GM12878 (cell line): ENCODE measurements at regions not wholly inside any gene's neighbourhood (a gene's known extent, or its start where the extent isn't known, plus 50 kb on each side); places are given as distances from the start of the nearest gene placed in this dataset.

Experiments
- ATAC-seq: fragments of 200-7000 bp; cut with Tn5 transposase; 3 replicates; pipeline ENCODE4 v1.9.1; 2020; ENCODE audit warnings: mild to moderate bottlenecking, moderate library complexity
- BruUV-seq: library from RNA; stranded (reverse); fragments of 400-500 nt; replicated peaks from 2 replicates; lab custom pipeline; 2021; lab: Mats Ljungman, UMichigan
- CTCF ChIA-PET: fragments of 300-600 bp; sonication (Branson Sonifier 250); formaldehyde crosslinking; extraction: SDS; loops from one replicate; lab custom pipeline; 2021; ENCODE audit warnings: inconsistent platforms; lab: Yijun Ruan, JAX
- POLR2A ChIA-PET: fragments of 350-600 bp; formaldehyde crosslinking; extraction: SDS; loops from one replicate; lab custom pipeline; 2021; ENCODE audit warnings: inconsistent platforms; lab: Charles Lee
- RAD21 ChIA-PET: fragments of 300-600 bp; sonication (Branson Sonifier 250); formaldehyde crosslinking; loops from one replicate; lab custom pipeline; 2023; ENCODE audit warnings: antibody characterized with exemption; ENCODE audit not compliant: unreplicated experiment; lab: Charles Lee
- SMC1A ChIA-PET: fragments of 300-600 bp; sonication (Branson Sonifier 250); formaldehyde crosslinking; loops from one replicate; lab custom pipeline; 2023; ENCODE audit not compliant: unreplicated experiment, uncharacterized antibody; lab: Charles Lee
- DNase-seq: peaks from one replicate; pipeline ENCODE4 v3.0.0-alpha.2; 2011; ENCODE audit warnings: low read depth, low spot score
- FAIRE-seq: peaks from 3 replicates; lab custom pipeline; 2011; peaks lifted over from hg19 to GRCh38; lab: Jason Lieb, UNC
- H2AFZ ChIP-seq: 2 replicates; pipeline ENCODE4 v1.6.0; 2011; ENCODE audit warnings: low read depth, low read length, control low read depth; ENCODE audit not compliant: control insufficient read depth
- H3K27ac ChIP-seq: 2 replicates; pipeline ENCODE4 v1.5.1; 2011; ENCODE audit warnings: control low read depth; ENCODE audit not compliant: control insufficient read depth, insufficient read depth
- H3K27me3 ChIP-seq, 2 experiments: replicated peaks in 1 of 2; 2 replicates each; pipeline versions ENCODE4 v1.6.0 to v1.6.1; 2011; ENCODE audit warnings: low read length in 1 of 2; ENCODE audit not compliant: control insufficient read depth in 2 of 2, insufficient read depth in 2 of 2
- H3K36me3 ChIP-seq, 2 experiments: 2 replicates each; pipeline ENCODE4 v1.5.1; 2011; ENCODE audit warnings: low read length in 1 of 2; ENCODE audit not compliant: control insufficient read depth in 2 of 2, insufficient read depth in 2 of 2
- H3K4me1 ChIP-seq: 2 replicates; pipeline ENCODE4 v1.6.1; 2011; ENCODE audit warnings: mild to moderate bottlenecking, low read length, moderate library complexity, mixed read lengths; ENCODE audit not compliant: control insufficient read depth, insufficient read depth
- H3K4me2 ChIP-seq: 2 replicates; pipeline ENCODE4 v1.6.0; 2011; ENCODE audit warnings: control low read depth; ENCODE audit not compliant: control insufficient read depth, insufficient read depth
- H3K4me3 ChIP-seq: fragments of 200-600 bp; sonication (generic); 2 replicates; pipeline ENCODE4 v1.5.1; 2016
- H3K79me2 ChIP-seq: 2 replicates; pipeline ENCODE4 v1.6.0; 2011; ENCODE audit warnings: low read length; ENCODE audit not compliant: control insufficient read depth, insufficient read depth
- H3K9ac ChIP-seq: 2 replicates; pipeline ENCODE4 v1.8.0; 2011; ENCODE audit warnings: low read length, control low read depth, mixed read lengths; ENCODE audit not compliant: control insufficient read depth, insufficient read depth
- H3K9me3 ChIP-seq: replicated peaks from 3 replicates; pipeline ENCODE4 v1.5.1; 2011; ENCODE audit warnings: mild to moderate bottlenecking, low read length; ENCODE audit not compliant: control insufficient read depth, insufficient read depth
- H4K20me1 ChIP-seq: 2 replicates; pipeline ENCODE4 v1.6.0; 2011; ENCODE audit not compliant: control insufficient read depth, insufficient read depth
- ATF2 ChIP-seq: IDR thresholded peaks from 2 replicates; pipeline ENCODE4 v1.6.1; 2012; ENCODE audit warnings: low read length, inconsistent platforms
- ATF7 ChIP-seq: fragments of 450-650 bp; IDR thresholded peaks from 2 replicates; pipeline ENCODE4 v1.6.1; 2016; ENCODE audit warnings: low read depth, mild to moderate bottlenecking
- EGR1 ChIP-seq, 2 experiments: IDR thresholded peaks; 1 replicate in 1 of 2; 2 replicates in 1 of 2; pipeline ENCODE4 v1.6.1; 2011 to 2012; ENCODE audit warnings: low read depth in 2 of 2, low read length in 2 of 2, borderline replicate concordance in 1 of 2, mild to moderate bottlenecking in 1 of 2, moderate library complexity in 1 of 2
- EP300 ChIP-seq, 2 experiments: fragments of 150-350 bp in 1 of 2; IDR thresholded peaks; 2 replicates each; pipeline ENCODE4 v1.6.1; 2011 to 2012; ENCODE audit warnings: low read depth in 2 of 2, low read length in 2 of 2, borderline replicate concordance in 1 of 2, improper control_type of control experiment in 1 of 2, inconsistent platforms in 1 of 2; ENCODE audit not compliant: control insufficient read depth in 1 of 2
- HDAC2 ChIP-seq: fragments of 200-600 bp; sonication (generic); IDR thresholded peaks from 2 replicates; pipeline ENCODE4 v1.6.1; 2017
- HDAC6 ChIP-seq: fragments of 200-600 bp; sonication (generic); IDR thresholded peaks from one replicate; pipeline ENCODE4 v1.8.0; 2017; ENCODE audit warnings: antibody characterized with exemption; ENCODE audit not compliant: unreplicated experiment
- IRF4 ChIP-seq: IDR thresholded peaks from 2 replicates; pipeline ENCODE4 v1.6.1; 2011; ENCODE audit warnings: low read depth, low read length
- IRF5 ChIP-seq: fragments of 450-650 bp; IDR thresholded peaks from 2 replicates; pipeline ENCODE4 v1.6.1; 2017; ENCODE audit warnings: borderline replicate concordance
- RAD21 ChIP-seq: IDR thresholded peaks from 2 replicates; pipeline ENCODE4 v1.6.1; 2011; ENCODE audit warnings: mild to moderate bottlenecking, low read depth, low read length, moderate library complexity; ENCODE audit not compliant: insufficient read depth
- RB1 ChIP-seq: fragments of 450-650 bp; formaldehyde crosslinking; IDR thresholded peaks from 2 replicates; pipeline ENCODE4 v1.6.1; 2017; ENCODE audit warnings: mild to moderate bottlenecking, borderline replicate concordance
- RCOR1 ChIP-seq: conservative IDR thresholded peaks from 2 replicates; pipeline ENCODE4 v1.6.1; 2012; ENCODE audit warnings: low read depth, low read length, improper control_type of control experiment
- SMAD5 ChIP-seq: IDR thresholded peaks from 2 replicates; pipeline ENCODE4 v1.6.1; 2016; ENCODE audit warnings: antibody characterized with exemption, low read depth
- STAT1 ChIP-seq: fragments of 450-650 bp; conservative IDR thresholded peaks from 2 replicates; pipeline ENCODE4 v1.6.1; 2014; ENCODE audit warnings: antibody characterized with exemption, mild to moderate bottlenecking
- YY1 ChIP-seq: IDR thresholded peaks from 2 replicates; pipeline ENCODE4 v1.6.1; 2011; ENCODE audit warnings: low read depth, mild to moderate bottlenecking, low read length
- ZBED1 ChIP-seq: IDR thresholded peaks from 2 replicates; pipeline ENCODE4 v1.6.1; 2016; ENCODE audit warnings: borderline replicate concordance
- ZBTB33 ChIP-seq: fragments of 450-650 bp; IDR thresholded peaks from 2 replicates; pipeline ENCODE4 v1.6.1; 2017; ENCODE audit warnings: mild to moderate bottlenecking
- ZNF384 ChIP-seq: IDR thresholded peaks from 2 replicates; pipeline ENCODE4 v1.6.1; 2012; ENCODE audit warnings: low read depth, mild to moderate bottlenecking, low read length, improper control_type of control experiment, borderline replicate concordance
- WGBS: methylation state at CpG from one replicate; pipeline ENCODE4 v1.1.6; 2016; ENCODE audit warnings: low lambda C conversion rate; ENCODE audit not compliant: insufficient replicate concordance, insufficient coverage; ENCODE audit errors: missing lambda C conversion rate; 5-methylcytosine and 5-hydroxymethylcytosine counted together
- in situ Hi-C: fragments of 300-500 bp; cut with MboI; formaldehyde crosslinking; loops from 9 replicates; pipeline ENCODE4 v1.14.3; 2018; ENCODE audit warnings: mixed read lengths
- intact Hi-C: fragments of 100-400 bp; cut with micrococcal nuclease; formaldehyde crosslinking; loops from one replicate; pipeline ENCODE4 v1.14.2; 2022; ENCODE audit not compliant: unreplicated experiment
- TF ChIP-seq, protein P1 (sequence below): fragments of 450-650 bp; conservative IDR thresholded peaks from 2 replicates; pipeline ENCODE4 v1.6.1; 2017; ENCODE audit warnings: mild to moderate bottlenecking, moderate library complexity

GRCh38 chr4:177123811-177124210 is 185.9 kb upstream of the NEIL3 start:
- no peaks in the 10 kb centered on the region for H3K36me3 ChIP-seq
- ChIA-PET CTCF (no interaction called here), SMC1A (no interaction called here), RAD21 (no interaction called here), POLR2A (no interaction called here)
- H3K79me2 ChIP-seq: no peaks in the 10 kb centered on the region
- H3K4me2 ChIP-seq: no peak overlapping the region
- intact Hi-C loops (no loop called here), in situ Hi-C loops (no loop called here)
- H2AFZ ChIP-seq: no peak overlapping the region
- H3K4me3 ChIP-seq: no peak overlapping the region
- no peak overlapping the region for H3K27ac ChIP-seq
- H4K20me1 ChIP-seq: no peaks in the 10 kb centered on the region
- H3K9ac ChIP-seq: no peak overlapping the region
- no peak for DNase-seq
- H3K9me3 ChIP-seq: no peaks in the 10 kb centered on the region
- no TSS peak for BruUV-seq
- no peaks in the 10 kb centered on the region for H3K27me3 ChIP-seq
- no peak for FAIRE-seq
- H3K4me1 ChIP-seq: no peaks in the 10 kb centered on the region
- no peak for ATAC-seq
- 2% methylated on average over 2 of the region's 2 CpGs for WGBS
- TF ChIP-seq HDAC6 (no peak), SMAD5 (no peak), YY1 (no peak), ZNF384 (no peak), EP300 (IDR thresholded peaks at IDR 0.05; ENCODE audit: borderline replicate concordance in 1 of 2, control insufficient read depth in 1 of 2, low read depth in 2 of 2, low read length in 2 of 2) (no peak), IRF4 (no peak), RAD21 (no peak), ATF7 (no peak), ZBED1 (no peak), ATF2 (no peak), RCOR1 (no peak), STAT1 (no peak), ZBTB33 (no peak), EGR1 (IDR thresholded peaks at IDR 0.05; ENCODE audit: borderline replicate concordance in 1 of 2, low read depth in 2 of 2, low read length in 2 of 2) (no peak), RB1 (no peak), HDAC2 (no peak), IRF5 (no peak)
- TF ChIP-seq, protein P1, sequence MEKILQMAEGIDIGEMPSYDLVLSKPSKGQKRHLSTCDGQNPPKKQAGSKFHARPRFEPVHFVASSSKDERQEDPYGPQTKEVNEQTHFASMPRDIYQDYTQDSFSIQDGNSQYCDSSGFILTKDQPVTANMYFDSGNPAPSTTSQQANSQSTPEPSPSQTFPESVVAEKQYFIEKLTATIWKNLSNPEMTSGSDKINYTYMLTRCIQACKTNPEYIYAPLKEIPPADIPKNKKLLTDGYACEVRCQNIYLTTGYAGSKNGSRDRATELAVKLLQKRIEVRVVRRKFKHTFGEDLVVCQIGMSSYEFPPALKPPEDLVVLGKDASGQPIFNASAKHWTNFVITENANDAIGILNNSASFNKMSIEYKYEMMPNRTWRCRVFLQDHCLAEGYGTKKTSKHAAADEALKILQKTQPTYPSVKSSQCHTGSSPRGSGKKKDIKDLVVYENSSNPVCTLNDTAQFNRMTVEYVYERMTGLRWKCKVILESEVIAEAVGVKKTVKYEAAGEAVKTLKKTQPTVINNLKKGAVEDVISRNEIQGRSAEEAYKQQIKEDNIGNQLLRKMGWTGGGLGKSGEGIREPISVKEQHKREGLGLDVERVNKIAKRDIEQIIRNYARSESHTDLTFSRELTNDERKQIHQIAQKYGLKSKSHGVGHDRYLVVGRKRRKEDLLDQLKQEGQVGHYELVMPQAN: no peak
